ENCODE measurements at regions not wholly inside any gene's neighbourhood (a gene's known extent, or its start where the extent isn't known, plus 50 kb on each side); places are given as distances from the start of the nearest gene placed in this dataset.

GRCh38 chr2:15753233-15753798 lies 161.6 kb downstream of the DDX1 start:
- TF ChIP-seq, protein P1, sequence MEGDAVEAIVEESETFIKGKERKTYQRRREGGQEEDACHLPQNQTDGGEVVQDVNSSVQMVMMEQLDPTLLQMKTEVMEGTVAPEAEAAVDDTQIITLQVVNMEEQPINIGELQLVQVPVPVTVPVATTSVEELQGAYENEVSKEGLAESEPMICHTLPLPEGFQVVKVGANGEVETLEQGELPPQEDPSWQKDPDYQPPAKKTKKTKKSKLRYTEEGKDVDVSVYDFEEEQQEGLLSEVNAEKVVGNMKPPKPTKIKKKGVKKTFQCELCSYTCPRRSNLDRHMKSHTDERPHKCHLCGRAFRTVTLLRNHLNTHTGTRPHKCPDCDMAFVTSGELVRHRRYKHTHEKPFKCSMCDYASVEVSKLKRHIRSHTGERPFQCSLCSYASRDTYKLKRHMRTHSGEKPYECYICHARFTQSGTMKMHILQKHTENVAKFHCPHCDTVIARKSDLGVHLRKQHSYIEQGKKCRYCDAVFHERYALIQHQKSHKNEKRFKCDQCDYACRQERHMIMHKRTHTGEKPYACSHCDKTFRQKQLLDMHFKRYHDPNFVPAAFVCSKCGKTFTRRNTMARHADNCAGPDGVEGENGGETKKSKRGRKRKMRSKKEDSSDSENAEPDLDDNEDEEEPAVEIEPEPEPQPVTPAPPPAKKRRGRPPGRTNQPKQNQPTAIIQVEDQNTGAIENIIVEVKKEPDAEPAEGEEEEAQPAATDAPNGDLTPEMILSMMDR (IDR thresholded peaks at IDR 0.05) = no peak
- TF ChIP-seq POLR2AphosphoS5 (IDR thresholded peaks at IDR 0.05) (no peak), POLR2A (IDR thresholded peaks at IDR 0.05) (no peak)
